ENCODE measurements at regions not wholly inside any gene's neighbourhood (a gene's known extent, or its start where the extent isn't known, plus 50 kb on each side); places are given as distances from the start of the nearest gene placed in this dataset.
"Not testable (repeated sequence)": the region's sequence is repeated elsewhere in the genome, so short reads cannot be mapped to it uniquely, and the experiment has no call there.

DNA sequence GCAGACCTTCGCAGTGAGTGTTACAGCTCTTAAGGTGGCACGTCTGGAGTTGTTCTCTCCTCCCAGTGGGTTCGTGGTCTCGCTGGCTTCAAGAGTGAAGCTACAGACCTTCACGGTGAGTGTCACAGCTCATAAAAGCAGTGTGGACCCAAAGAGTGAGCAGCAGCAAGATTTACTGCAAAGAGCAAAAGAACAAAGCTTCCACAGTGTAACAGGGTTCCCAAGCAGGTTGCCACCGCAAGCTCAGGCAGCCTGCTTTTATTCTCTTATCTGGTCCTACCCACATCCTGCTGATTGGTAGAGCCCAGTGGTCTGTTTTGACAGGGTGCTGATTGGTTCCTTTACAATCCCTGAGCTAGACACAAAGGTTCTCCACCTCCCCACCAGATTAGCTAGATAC, 886.1 kb downstream of the KCNT2 start:
- DNase-seq (ENCODE audit: extremely low read depth in 1 of 4, low spot score in 3 of 4); H3K9me3 ChIP-seq (replicated peaks; ENCODE audit: control insufficient read depth, insufficient read depth, low read depth, low read length); H3K4me2 ChIP-seq (ENCODE audit: insufficient read depth, low read length); H3K79me2 ChIP-seq (ENCODE audit: control insufficient read depth, insufficient read depth, low read length); H4K20me1 ChIP-seq (replicated peaks; ENCODE audit: control insufficient read depth, insufficient read depth, low read length); H3K9me1 ChIP-seq (ENCODE audit: control insufficient read depth, insufficient read depth, low read length); ATAC-seq; H3K4me1 ChIP-seq (replicated peaks in 1 of 2; ENCODE audit: control insufficient read depth in 2 of 2, insufficient read depth in 2 of 2, low read length in 2 of 2); H3K9ac ChIP-seq (ENCODE audit: insufficient read depth in 1 of 2, low read depth in 2 of 2, low read length in 2 of 2); CTCF ChIA-PET (ENCODE audit: low intra/inter-chr PET ratio); H3K27me3 ChIP-seq (ENCODE audit: control insufficient read depth in 2 of 2, insufficient read depth in 2 of 2, low read length in 2 of 2); intact Hi-C loops (cut with micrococcal nuclease); BruUV-seq (replicated peaks); H3K4me3 ChIP-seq; H3K27ac ChIP-seq (ENCODE audit: extremely low read depth, low read depth, low read length); H3K36me3 ChIP-seq (ENCODE audit: control insufficient read depth, insufficient read depth, low read length); in situ Hi-C loops (cut with MboI); FAIRE-seq: not testable (repeated sequence)
- TF ChIP-seq NFYB (IDR thresholded peaks at IDR 0.05; ENCODE audit: extremely low read depth, insufficient read length) (peak; percentile 41), POLR2H (tag; IDR thresholded peaks at IDR 0.05; ENCODE audit: low read depth) (peak; percentile 51)
- POLR2A ChIA-PET, result interaction anchor here (1.2 to 1.5 kb wide), 2 partner anchors 9 to 24 kb away, joined by 3 to 4 read pairs; no protein-coding TSS in a partner anchor
- peak overlapping the region; percentile 45 for H2AFZ ChIP-seq (ENCODE audit: low read depth, low read length)
- WGBS (ENCODE audit: insufficient coverage, low coverage, missing lambda C conversion rate), result 15% methylated on average over 6 of the region's 6 CpGs

GRCh38 chr1:195721210-195721971, 886.8 kb downstream of the KCNT2 start:
- Histone ChIP-seq H3K36me3 (ENCODE audit: control insufficient read depth, insufficient read depth, low read length) (no peaks in the 10 kb centered on the region), H2AFZ (ENCODE audit: low read depth, low read length) (peak overlapping the region; percentile 33; the same call in 1 of the 2 replicates), H3K9me3 (replicated peaks; ENCODE audit: control insufficient read depth, insufficient read depth, low read depth, low read length) (no peaks in the 10 kb centered on the region), H3K9ac (ENCODE audit: insufficient read depth in 1 of 2, low read depth in 2 of 2, low read length in 2 of 2) (no peak overlapping the region), H3K9me1 (ENCODE audit: control insufficient read depth, insufficient read depth, low read length) (no peaks in the 10 kb centered on the region), H4K20me1 (replicated peaks; ENCODE audit: control insufficient read depth, insufficient read depth, low read length) (no peaks in the 10 kb centered on the region), H3K4me1 (replicated peaks in 1 of 2; ENCODE audit: control insufficient read depth in 2 of 2, insufficient read depth in 2 of 2, low read length in 2 of 2) (no peaks in the 10 kb centered on the region; a peak in 1 of 5 replicates), H3K79me2 (ENCODE audit: control insufficient read depth, insufficient read depth, low read length) (no peaks in the 10 kb centered on the region), H3K27me3 (ENCODE audit: control insufficient read depth in 2 of 2, insufficient read depth in 2 of 2, low read length in 2 of 2) (no peaks in the 10 kb centered on the region), H3K4me2 (ENCODE audit: insufficient read depth, low read length) (peak overlapping the region; percentile 43), H3K4me3 (no peak overlapping the region), H3K27ac (ENCODE audit: extremely low read depth, low read depth, low read length) (no peak overlapping the region)
- FAIRE-seq, result no peak
- ChIA-PET POLR2A (interaction anchor here (1.5 kb wide), 1 partner anchor 10 kb away, joined by 4 read pairs; no protein-coding TSS in a partner anchor), CTCF (ENCODE audit: low intra/inter-chr PET ratio) (no interaction called here)
- in situ Hi-C loops (cut with MboI) (no loop called here), intact Hi-C loops (cut with micrococcal nuclease) (no loop called here)
- no peak for DNase-seq (ENCODE audit: extremely low read depth in 1 of 4, low spot score in 3 of 4)
- TF ChIP-seq GATAD2A (IDR thresholded peaks at IDR 0.05) (no peak), SRF (CRISPR knock-in tag; IDR thresholded peaks at IDR 0.05) (peak in 1 of 2 experiments; percentile 74; a peak in 1 of 4 replicates)
- 8% methylated on average over 14 of the region's 14 CpGs for WGBS (ENCODE audit: insufficient coverage, low coverage, missing lambda C conversion rate)
- BruUV-seq (replicated peaks), result no TSS peak
- peak; percentile 56 for ATAC-seq

All from K562 (cell line).